ENCODE measurements at regions not wholly inside any gene's neighbourhood (a gene's known extent, or its start where the extent isn't known, plus 50 kb on each side); places are given as distances from the start of the nearest gene placed in this dataset.

DNA sequence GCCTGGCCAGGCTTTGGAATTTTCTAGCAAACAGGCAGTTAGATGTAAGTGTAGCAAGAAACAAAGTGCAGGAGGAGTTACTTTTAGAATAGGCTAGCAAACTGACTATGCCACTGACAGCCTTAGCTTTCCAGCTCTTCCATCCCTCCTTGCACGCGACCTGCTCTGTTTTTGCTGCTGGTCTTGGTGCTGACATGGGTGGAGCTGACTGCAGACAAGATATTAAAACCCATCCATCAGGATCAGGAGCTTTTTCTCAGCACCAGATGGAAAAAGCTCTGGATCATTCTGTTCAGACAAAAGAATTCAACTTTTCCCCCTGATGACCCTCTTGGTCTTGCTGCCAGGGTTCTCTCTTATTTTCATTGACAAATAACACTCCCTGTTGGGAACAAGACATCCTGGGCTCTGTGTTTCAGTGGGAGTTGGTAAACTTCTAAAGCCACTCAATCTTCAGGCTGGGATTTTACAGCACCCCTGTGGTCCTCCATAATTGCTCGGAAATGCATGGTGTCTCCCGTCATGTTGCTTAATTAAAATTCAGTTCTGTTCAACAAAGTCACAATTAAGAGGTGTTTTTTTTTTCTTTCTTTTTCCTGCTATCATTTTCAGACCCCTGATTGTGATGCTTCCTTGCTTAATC lies 240.0 kb upstream of the LARGE1 start:
- no peak for TF ChIP-seq KAT7 (CRISPR knock-in tag; IDR thresholded peaks at IDR 0.05; ENCODE audit: borderline replicate concordance)
- TF ChIP-seq, protein P1, sequence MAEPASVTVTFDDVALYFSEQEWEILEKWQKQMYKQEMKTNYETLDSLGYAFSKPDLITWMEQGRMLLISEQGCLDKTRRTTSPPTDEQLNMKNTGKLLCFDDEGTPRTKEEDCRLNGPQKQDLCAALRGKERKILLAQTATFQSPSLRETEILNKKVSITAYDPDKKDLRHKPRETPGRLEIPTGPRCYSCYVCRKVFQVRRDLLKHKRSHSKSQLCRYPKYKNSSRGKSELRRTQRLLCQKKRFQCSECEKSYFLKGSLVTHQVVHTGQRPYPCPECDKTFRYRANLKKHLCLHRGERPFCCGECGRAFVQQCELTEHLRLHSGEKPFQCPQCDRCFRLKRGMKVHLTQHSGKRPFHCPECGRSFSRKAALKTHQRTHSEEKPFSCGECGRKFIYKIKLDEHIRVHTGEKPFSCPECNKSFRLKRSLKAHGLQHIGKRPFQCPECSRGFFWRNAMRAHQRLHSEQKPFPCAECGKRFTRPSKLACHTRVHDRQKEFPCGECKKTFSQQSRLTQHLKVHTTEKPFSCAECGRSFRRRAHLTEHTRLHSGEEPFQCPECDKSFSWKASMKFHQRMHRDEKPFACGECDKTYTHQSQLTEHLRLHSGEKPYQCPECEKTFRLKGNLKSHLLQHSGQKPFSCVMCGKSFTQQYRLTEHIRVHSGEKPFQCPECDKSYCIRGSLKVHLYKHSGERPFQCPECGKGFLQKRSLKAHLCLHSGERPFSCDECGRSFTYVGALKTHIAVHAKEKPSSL (CRISPR knock-in tag; conservative IDR thresholded peaks at IDR 0.05): no peak
- TF ChIP-seq, protein P2, sequence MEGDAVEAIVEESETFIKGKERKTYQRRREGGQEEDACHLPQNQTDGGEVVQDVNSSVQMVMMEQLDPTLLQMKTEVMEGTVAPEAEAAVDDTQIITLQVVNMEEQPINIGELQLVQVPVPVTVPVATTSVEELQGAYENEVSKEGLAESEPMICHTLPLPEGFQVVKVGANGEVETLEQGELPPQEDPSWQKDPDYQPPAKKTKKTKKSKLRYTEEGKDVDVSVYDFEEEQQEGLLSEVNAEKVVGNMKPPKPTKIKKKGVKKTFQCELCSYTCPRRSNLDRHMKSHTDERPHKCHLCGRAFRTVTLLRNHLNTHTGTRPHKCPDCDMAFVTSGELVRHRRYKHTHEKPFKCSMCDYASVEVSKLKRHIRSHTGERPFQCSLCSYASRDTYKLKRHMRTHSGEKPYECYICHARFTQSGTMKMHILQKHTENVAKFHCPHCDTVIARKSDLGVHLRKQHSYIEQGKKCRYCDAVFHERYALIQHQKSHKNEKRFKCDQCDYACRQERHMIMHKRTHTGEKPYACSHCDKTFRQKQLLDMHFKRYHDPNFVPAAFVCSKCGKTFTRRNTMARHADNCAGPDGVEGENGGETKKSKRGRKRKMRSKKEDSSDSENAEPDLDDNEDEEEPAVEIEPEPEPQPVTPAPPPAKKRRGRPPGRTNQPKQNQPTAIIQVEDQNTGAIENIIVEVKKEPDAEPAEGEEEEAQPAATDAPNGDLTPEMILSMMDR (IDR thresholded peaks at IDR 0.05): no peak

All from WTC11 (cell line).